ENCODE measurements at regions not wholly inside any gene's neighbourhood (a gene's known extent, or its start where the extent isn't known, plus 50 kb on each side); places are given as distances from the start of the nearest gene placed in this dataset.

GRCh38 chr1:5711956-5712645 lies 280.1 kb downstream of the NPHP4 start:
- H3K4me3 ChIP-seq, result no peak overlapping the region
- H3K4me1 ChIP-seq, result no peaks in the 10 kb centered on the region
- no peak overlapping the region for H3K27ac ChIP-seq
- no peaks in the 10 kb centered on the region for H3K9me3 ChIP-seq
- no peak for DNase-seq
- H3K36me3 ChIP-seq, result no peaks in the 10 kb centered on the region
- in situ Hi-C loops (cut with MboI; ENCODE audit: low pct_ligation_motif_present in 1 of 4, low pct_unique_long_range_greater_than_20kb in 1 of 4, low sequenced_read_pairs in 3 of 4), result no loop called here
- 95 to 100% methylated on average over 1 to 44 of the region's 45 CpGs for WGBS, 2 donors (ENCODE audit: low coverage in 1 of 2)
- TF ChIP-seq CTCF (IDR thresholded peaks at IDR 0.05), result no peak
- no peak for TF ChIP-seq EP300 (IDR thresholded peaks at IDR 0.05; ENCODE audit: low read depth)
- TF ChIP-seq POLR2AphosphoS5 (IDR thresholded peaks at IDR 0.05), result no peak
- no peak for TF ChIP-seq POLR2A (IDR thresholded peaks at IDR 0.05)
- intact Hi-C loops (cut with DNase I; ENCODE audit: low total_unique reads), result no loop called here
- H3K27me3 ChIP-seq, result no peaks in the 10 kb centered on the region

- no peaks in the 10 kb centered on the region for H3K27me3 ChIP-seq
- no peak overlapping the region for H3K27ac ChIP-seq
- H3K4me3 ChIP-seq, result no peak overlapping the region
- intact Hi-C loops (cut with DNase I; ENCODE audit: low total_unique reads), result no loop called here
- in situ Hi-C loops (cut with MboI; ENCODE audit: low pct_ligation_motif_present in 1 of 4, low pct_unique_long_range_greater_than_20kb in 1 of 4, low sequenced_read_pairs in 3 of 4), result no loop called here
- 40 to 77% methylated on average over 2 to 7 of the region's 7 CpGs for WGBS, 2 donors (ENCODE audit: low coverage in 1 of 2)
- H3K4me1 ChIP-seq, result no peaks in the 10 kb centered on the region
- no peaks in the 10 kb centered on the region for H3K36me3 ChIP-seq
- DNase-seq, result no peak
- H3K9me3 ChIP-seq, result no peaks in the 10 kb centered on the region
- TF ChIP-seq CTCF (IDR thresholded peaks at IDR 0.05), result no peak
- no peak for TF ChIP-seq POLR2A (IDR thresholded peaks at IDR 0.05)
These were observed 281.1 kb downstream of the NPHP4 start for GRCh38 chr1:5711079-5711478.

- H3K27me3 ChIP-seq, result no peaks in the 10 kb centered on the region
- no peak overlapping the region for H3K4me3 ChIP-seq
- TF ChIP-seq CTCF (IDR thresholded peaks at IDR 0.05) (no peak), EP300 (IDR thresholded peaks at IDR 0.05; ENCODE audit: low read depth) (no peak), POLR2A (IDR thresholded peaks at IDR 0.05) (no peak), POLR2AphosphoS5 (IDR thresholded peaks at IDR 0.05) (no peak)
- H3K9me3 ChIP-seq, result no peaks in the 10 kb centered on the region
- H3K36me3 ChIP-seq, result no peaks in the 10 kb centered on the region
- H3K27ac ChIP-seq, result no peak overlapping the region
- in situ Hi-C loops (cut with MboI; ENCODE audit: low pct_ligation_motif_present in 1 of 4, low pct_unique_long_range_greater_than_20kb in 1 of 4, low sequenced_read_pairs in 3 of 4), result no loop called here
- no peaks in the 10 kb centered on the region for H3K4me1 ChIP-seq
- DNase-seq, result no peak
- WGBS, 2 donors (ENCODE audit: low coverage in 1 of 2), result 55 to 60% methylated on average over 1 to 3 of the region's 3 CpGs
- intact Hi-C loops (cut with DNase I; ENCODE audit: low total_unique reads), result no loop called here
These were observed 282.2 kb downstream of the NPHP4 start for GRCh38 chr1:5709976-5710375.

- TF ChIP-seq POLR2AphosphoS5 (IDR thresholded peaks at IDR 0.05) (no peak), CTCF (IDR thresholded peaks at IDR 0.05) (no peak), EP300 (IDR thresholded peaks at IDR 0.05; ENCODE audit: low read depth) (no peak), POLR2A (IDR thresholded peaks at IDR 0.05) (no peak)
- in situ Hi-C loops (cut with MboI; ENCODE audit: low pct_ligation_motif_present in 1 of 4, low pct_unique_long_range_greater_than_20kb in 1 of 4, low sequenced_read_pairs in 3 of 4), result no loop called here
- no peaks in the 10 kb centered on the region for H3K9me3 ChIP-seq
- no peaks in the 10 kb centered on the region for H3K27me3 ChIP-seq
- intact Hi-C loops (cut with DNase I; ENCODE audit: low total_unique reads), result no loop called here
- H3K4me1 ChIP-seq, result no peaks in the 10 kb centered on the region
- no peak overlapping the region for H3K27ac ChIP-seq
- no peak overlapping the region for H3K4me3 ChIP-seq
- H3K36me3 ChIP-seq, result no peaks in the 10 kb centered on the region
- 68% methylated on average over 6 of the region's 6 CpGs; no CpG with 5 or more reads in 1 of the 2 donors for WGBS, 2 donors (ENCODE audit: low coverage in 1 of 2)
- no peak for DNase-seq
These were observed 282.7 kb downstream of the NPHP4 start for GRCh38 chr1:5709461-5709975.
